ENCODE measurements at regions not wholly inside any gene's neighbourhood (a gene's known extent, or its start where the extent isn't known, plus 50 kb on each side); places are given as distances from the start of the nearest gene placed in this dataset.

DNA sequence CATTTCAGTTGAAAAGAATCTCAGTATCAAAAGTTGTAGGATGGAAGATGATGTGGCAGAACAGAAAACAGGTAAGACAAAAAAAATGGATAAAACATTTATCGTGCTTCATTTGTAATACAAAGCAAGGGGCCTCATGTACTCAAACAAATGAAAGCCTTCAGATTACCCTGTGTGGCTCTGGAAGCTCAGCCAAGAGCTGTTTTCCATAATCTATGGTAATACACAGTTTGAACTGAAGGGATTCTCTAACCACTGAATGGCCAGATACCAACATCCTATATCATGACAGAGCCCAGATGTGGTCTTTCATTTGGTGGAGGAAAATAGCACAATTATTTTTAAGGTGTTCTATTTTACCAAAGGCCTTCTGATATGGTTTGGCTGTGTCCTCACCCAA lies 272.1 kb upstream of the RND3 start:
- TF ChIP-seq ZNF565 (CRISPR knock-in tag; conservative IDR thresholded peaks at IDR 0.05; ENCODE audit: low read depth): no peak
- TF ChIP-seq, protein P1, sequence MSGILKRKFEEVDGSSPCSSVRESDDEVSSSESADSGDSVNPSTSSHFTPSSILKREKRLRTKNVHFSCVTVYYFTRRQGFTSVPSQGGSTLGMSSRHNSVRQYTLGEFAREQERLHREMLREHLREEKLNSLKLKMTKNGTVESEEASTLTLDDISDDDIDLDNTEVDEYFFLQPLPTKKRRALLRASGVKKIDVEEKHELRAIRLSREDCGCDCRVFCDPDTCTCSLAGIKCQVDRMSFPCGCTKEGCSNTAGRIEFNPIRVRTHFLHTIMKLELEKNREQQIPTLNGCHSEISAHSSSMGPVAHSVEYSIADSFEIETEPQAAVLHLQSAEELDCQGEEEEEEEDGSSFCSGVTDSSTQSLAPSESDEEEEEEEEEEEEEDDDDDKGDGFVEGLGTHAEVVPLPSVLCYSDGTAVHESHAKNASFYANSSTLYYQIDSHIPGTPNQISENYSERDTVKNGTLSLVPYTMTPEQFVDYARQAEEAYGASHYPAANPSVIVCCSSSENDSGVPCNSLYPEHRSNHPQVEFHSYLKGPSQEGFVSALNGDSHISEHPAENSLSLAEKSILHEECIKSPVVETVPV (CRISPR knock-in tag; IDR thresholded peaks at IDR 0.05): no peak
- no peak for TF ChIP-seq TOX (CRISPR knock-in tag; IDR thresholded peaks at IDR 0.05; ENCODE audit: borderline replicate concordance)
- TF ChIP-seq BACH2 (CRISPR knock-in tag; IDR thresholded peaks at IDR 0.05; ENCODE audit: borderline replicate concordance): no peak
- no peak for TF ChIP-seq ZFP3 (CRISPR knock-in tag; IDR thresholded peaks at IDR 0.05)
- TF ChIP-seq ARNTL (CRISPR knock-in tag; IDR thresholded peaks at IDR 0.05; ENCODE audit: borderline replicate concordance, low read depth): no peak
- TF ChIP-seq TCF4 (CRISPR knock-in tag; IDR thresholded peaks at IDR 0.05; ENCODE audit: borderline replicate concordance): no peak
- no peak for TF ChIP-seq ESRRG (CRISPR knock-in tag; IDR thresholded peaks at IDR 0.05)
- TF ChIP-seq ZFP30 (CRISPR knock-in tag; IDR thresholded peaks at IDR 0.05): no peak
- TF ChIP-seq, protein P2, sequence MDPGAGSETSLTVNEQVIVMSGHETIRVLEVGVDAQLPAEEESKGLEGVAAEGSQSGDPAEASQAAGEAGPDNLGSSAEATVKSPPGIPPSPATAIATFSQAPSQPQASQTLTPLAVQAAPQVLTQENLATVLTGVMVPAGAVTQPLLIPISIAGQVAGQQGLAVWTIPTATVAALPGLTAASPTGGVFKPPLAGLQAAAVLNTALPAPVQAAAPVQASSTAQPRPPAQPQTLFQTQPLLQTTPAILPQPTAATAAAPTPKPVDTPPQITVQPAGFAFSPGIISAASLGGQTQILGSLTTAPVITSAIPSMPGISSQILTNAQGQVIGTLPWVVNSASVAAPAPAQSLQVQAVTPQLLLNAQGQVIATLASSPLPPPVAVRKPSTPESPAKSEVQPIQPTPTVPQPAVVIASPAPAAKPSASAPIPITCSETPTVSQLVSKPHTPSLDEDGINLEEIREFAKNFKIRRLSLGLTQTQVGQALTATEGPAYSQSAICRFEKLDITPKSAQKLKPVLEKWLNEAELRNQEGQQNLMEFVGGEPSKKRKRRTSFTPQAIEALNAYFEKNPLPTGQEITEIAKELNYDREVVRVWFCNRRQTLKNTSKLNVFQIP (CRISPR knock-in tag; IDR thresholded peaks at IDR 0.05; ENCODE audit: borderline replicate concordance, low read depth): no peak
